Hepatocyte (in vitro differentiated cells): ENCODE measurements at regions not wholly inside any gene's neighbourhood (a gene's known extent, or its start where the extent isn't known, plus 50 kb on each side); places are given as distances from the start of the nearest gene placed in this dataset.

ENCODE experiments used
- DNase-seq: peaks from one replicate; pipeline ENCODE4 v3.0.0-alpha.2; 2016; ENCODE audit warnings: low spot score
- H2AFZ ChIP-seq: fragments of 200-600 bp; sonication (generic); 2 replicates; pipeline ENCODE4 v1.6.0; 2016; ENCODE audit warnings: antibody characterized with exemption, mild to moderate bottlenecking
- H3K27ac ChIP-seq: fragments of 200-600 bp; sonication (generic); 2 replicates; pipeline ENCODE4 v1.5.1; 2016; ENCODE audit warnings: mild to moderate bottlenecking
- H3K27me3 ChIP-seq: fragments of 200-600 bp; sonication (generic); 2 replicates; pipeline ENCODE4 v1.6.1; 2016
- H3K36me3 ChIP-seq: fragments of 200-600 bp; sonication (generic); replicated peaks from 2 replicates; pipeline ENCODE4 v1.5.1; 2016; ENCODE audit warnings: low read depth; ENCODE audit not compliant: insufficient read depth
- H3K4me1 ChIP-seq: fragments of 200-600 bp; sonication (generic); 2 replicates; pipeline ENCODE4 v1.5.1; 2016; ENCODE audit warnings: mild to moderate bottlenecking, moderate library complexity; ENCODE audit not compliant: insufficient read depth
- H3K4me2 ChIP-seq: fragments of 200-600 bp; sonication (generic); 2 replicates; pipeline ENCODE4 v1.6.0; 2016
- H3K4me3 ChIP-seq: fragments of 200-600 bp; sonication (generic); 2 replicates; pipeline ENCODE4 v1.5.1; 2016; ENCODE audit warnings: mild to moderate bottlenecking
- H3K79me2 ChIP-seq: fragments of 200-600 bp; sonication (generic); 2 replicates; pipeline ENCODE4 v1.6.0; 2017; ENCODE audit warnings: mild to moderate bottlenecking
- H3K9me2 ChIP-seq: fragments of 200-600 bp; sonication (generic); replicated peaks from 2 replicates; pipeline ENCODE4 v1.6.0; 2017; ENCODE audit warnings: mild to moderate bottlenecking; ENCODE audit not compliant: insufficient read depth
- H3K9me3 ChIP-seq: fragments of 200-600 bp; sonication (generic); 2 replicates; pipeline ENCODE4 v1.5.1; 2016; ENCODE audit warnings: low read depth, mild to moderate bottlenecking
- H4K20me1 ChIP-seq: fragments of 200-600 bp; sonication (generic); 2 replicates; pipeline ENCODE4 v1.6.0; 2016; ENCODE audit warnings: mild to moderate bottlenecking; ENCODE audit not compliant: insufficient read depth, poor library complexity, severe bottlenecking
- CTCF ChIP-seq: fragments of 200-600 bp; sonication (generic); IDR thresholded peaks from 2 replicates; pipeline ENCODE4 v1.5.1; 2016; ENCODE audit warnings: antibody characterized with exemption, mild to moderate bottlenecking; ENCODE audit not compliant: poor library complexity
- EZH2 ChIP-seq: fragments of 200-600 bp; sonication (generic); IDR thresholded peaks from 2 replicates; pipeline ENCODE4 v1.6.1; 2016; ENCODE audit warnings: antibody characterized with exemption, mild to moderate bottlenecking, borderline replicate concordance
- EZH2phosphoT487 ChIP-seq: fragments of 200-600 bp; sonication (generic); IDR thresholded peaks from one replicate; pipeline ENCODE4 v1.6.1; 2018; ENCODE audit warnings: antibody characterized with exemption, mild to moderate bottlenecking, low read depth, moderate library complexity; ENCODE audit not compliant: unreplicated experiment, severe bottlenecking
- WGBS: methylation state at CpG from one replicate; pipeline ENCODE4 v1.1.6; 2016; ENCODE audit warnings: low lambda C conversion rate; ENCODE audit errors: missing lambda C conversion rate; 5-methylcytosine and 5-hydroxymethylcytosine counted together

- Histone ChIP-seq H2AFZ (no peak overlapping the region), H3K27me3 (no peaks in the 10 kb centered on the region), H3K4me3 (no peak overlapping the region), H3K27ac (no peak overlapping the region), H3K79me2 (peaks cover 86% of the 10 kb centered on the region), H3K36me3 (no peaks in the 10 kb centered on the region), H3K4me1 (no peaks in the 10 kb centered on the region), H4K20me1 (no peaks in the 10 kb centered on the region), H3K4me2 (no peak overlapping the region), H3K9me2 (no peaks in the 10 kb centered on the region), H3K9me3 (no peaks in the 10 kb centered on the region)
- TF ChIP-seq EZH2: no peak
- no peak for TF ChIP-seq CTCF
- no peak for TF ChIP-seq EZH2phosphoT487
- no peak for DNase-seq
- 100% methylated on average over 1 of the region's 1 CpG for WGBS
Observed at GRCh38 chr14:71374989-71375388, 467.7 kb downstream of the PCNX1 start.

- Histone ChIP-seq H3K27me3 (no peaks in the 10 kb centered on the region), H2AFZ (no peak overlapping the region), H4K20me1 (no peaks in the 10 kb centered on the region), H3K4me1 (no peaks in the 10 kb centered on the region), H3K36me3 (no peaks in the 10 kb centered on the region), H3K9me3 (no peaks in the 10 kb centered on the region), H3K4me2 (no peak overlapping the region), H3K4me3 (no peak overlapping the region), H3K9me2 (no peaks in the 10 kb centered on the region), H3K79me2 (peaks cover 88% of the 10 kb centered on the region), H3K27ac (no peak overlapping the region)
- TF ChIP-seq EZH2phosphoT487 (no peak), CTCF (no peak), EZH2 (no peak)
- no peak for DNase-seq
- 100% methylated on average over 6 of the region's 28 CpGs for WGBS
Observed at GRCh38 chr14:71377099-71377498, 469.8 kb downstream of the PCNX1 start.

GRCh38 chr14:71380271-71380670 is 473.0 kb downstream of the PCNX1 start:
- Histone ChIP-seq H2AFZ (no peak overlapping the region), H3K27ac (peak overlapping the region; percentile 37), H4K20me1 (no peaks in the 10 kb centered on the region), H3K4me1 (peaks cover 13% of the 10 kb centered on the region), H3K79me2 (peaks cover 94% of the 10 kb centered on the region), H3K4me3 (no peak overlapping the region), H3K27me3 (no peaks in the 10 kb centered on the region), H3K36me3 (no peaks in the 10 kb centered on the region), H3K4me2 (no peak overlapping the region), H3K9me2 (no peaks in the 10 kb centered on the region), H3K9me3 (no peaks in the 10 kb centered on the region)
- no peak for DNase-seq
- TF ChIP-seq EZH2phosphoT487 (no peak), CTCF (no peak), EZH2 (no peak)
- WGBS: 69% methylated on average over 2 of the region's 2 CpGs

- no peak overlapping the region for H2AFZ ChIP-seq
- DNase-seq: no peak
- H4K20me1 ChIP-seq: no peaks in the 10 kb centered on the region
- H3K27ac ChIP-seq: peak overlapping the region; percentile 50
- H3K4me1 ChIP-seq: peaks cover 13% of the 10 kb centered on the region
- H3K27me3 ChIP-seq: no peaks in the 10 kb centered on the region
- no peak overlapping the region for H3K4me2 ChIP-seq
- H3K4me3 ChIP-seq: no peak overlapping the region
- H3K79me2 ChIP-seq: peaks cover 95% of the 10 kb centered on the region
- no peaks in the 10 kb centered on the region for H3K9me2 ChIP-seq
- H3K36me3 ChIP-seq: no peaks in the 10 kb centered on the region
- TF ChIP-seq EZH2phosphoT487: no peak
- TF ChIP-seq EZH2: no peak
- TF ChIP-seq CTCF: no peak
- no peaks in the 10 kb centered on the region for H3K9me3 ChIP-seq
Observed at GRCh38 chr14:71381814-71382213, 474.6 kb downstream of the PCNX1 start.
